OCI-LY7 (cell line): ENCODE measurements at regions not wholly inside any gene's neighbourhood (a gene's known extent, or its start where the extent isn't known, plus 50 kb on each side); places are given as distances from the start of the nearest gene placed in this dataset.
A peak's percentile ranks its signal among the peaks of the same experiment; 100 is the strongest.

ENCODE experiments used
- BruUV-seq: library from RNA; stranded (reverse); fragments of 400-500 nt; replicated peaks from 2 replicates; lab custom pipeline; 2021; lab: Mats Ljungman, UMichigan
- CTCF ChIA-PET: fragments of 300-600 bp; sonication (Branson Sonifier 250); formaldehyde crosslinking; loops from one replicate; lab custom pipeline; 2022; ENCODE audit warnings: antibody characterized with exemption; ENCODE audit not compliant: unreplicated experiment; lab: Charles Lee
- POLR2A ChIA-PET: fragments of 300-600 bp; sonication (Branson Sonifier 250); formaldehyde crosslinking; loops from one replicate; lab custom pipeline; 2022; ENCODE audit warnings: antibody characterized with exemption; lab: Charles Lee
- DNase-seq: peaks from one replicate; pipeline ENCODE4 v3.0.0-alpha.2; 2015; ENCODE audit warnings: low spot score
- H2AFZ ChIP-seq: fragments of 200-600 bp; sonication (generic), shearing (Covaris generic); 2 replicates; pipeline ENCODE4 v1.6.1; 2014; ENCODE audit warnings: mild to moderate bottlenecking, antibody characterized with exemption, low read length, moderate library complexity
- H3K27ac ChIP-seq: fragments of 200-600 bp; sonication (generic); 2 replicates; pipeline ENCODE4 v1.5.1; 2014; ENCODE audit warnings: mixed run types, low read depth, mild to moderate bottlenecking, moderate library complexity, low read length, inconsistent platforms; ENCODE audit not compliant: poor library complexity, severe bottlenecking
- H3K36me3 ChIP-seq: fragments of 200-600 bp; sonication (generic); 2 replicates; pipeline ENCODE4 v1.6.1; 2014; ENCODE audit warnings: mild to moderate bottlenecking, antibody characterized with exemption, low read length, moderate library complexity, mixed read lengths; ENCODE audit not compliant: insufficient read depth
- H3K4me1 ChIP-seq: fragments of 200-600 bp; sonication (generic); 2 replicates; pipeline ENCODE4 v1.5.1; 2014; ENCODE audit warnings: mild to moderate bottlenecking, low read length; ENCODE audit not compliant: insufficient read depth, poor library complexity, severe bottlenecking
- H3K4me2 ChIP-seq: fragments of 200-600 bp; sonication (generic); 2 replicates; pipeline ENCODE4 v1.6.1; 2014; ENCODE audit warnings: mild to moderate bottlenecking, low read length
- H3K4me3 ChIP-seq: fragments of 200-600 bp; sonication (generic); 2 replicates; pipeline ENCODE4 v1.5.1; 2014; ENCODE audit warnings: mild to moderate bottlenecking, low read depth, low read length; ENCODE audit not compliant: poor library complexity, severe bottlenecking
- H3K79me2 ChIP-seq: fragments of 200-600 bp; sonication (generic); 2 replicates; pipeline ENCODE4 v1.6.1; 2016; ENCODE audit warnings: low read depth, mild to moderate bottlenecking, low read length, moderate library complexity, mixed read lengths; ENCODE audit not compliant: insufficient read depth
- H3K9me2 ChIP-seq: fragments of 200-600 bp; sonication (generic); 2 replicates; pipeline ENCODE4 v1.6.1; 2016; ENCODE audit warnings: mild to moderate bottlenecking, low read length, mixed read lengths; ENCODE audit not compliant: insufficient read depth
- H3K9me3 ChIP-seq: fragments of 200-600 bp; sonication (generic); 2 replicates; pipeline ENCODE4 v1.6.1; 2014; ENCODE audit warnings: mild to moderate bottlenecking, mixed run types, low read length, mixed read lengths
- H4K20me1 ChIP-seq: fragments of 200-600 bp; sonication (generic); 2 replicates; pipeline ENCODE4 v1.6.1; 2014; ENCODE audit warnings: mild to moderate bottlenecking, antibody characterized with exemption, low read length, moderate library complexity, mixed read lengths; ENCODE audit not compliant: insufficient read depth
- EZH2phosphoT487 ChIP-seq: fragments of 200-600 bp; sonication (generic); IDR thresholded peaks from 2 replicates; pipeline ENCODE4 v1.6.1; 2018; ENCODE audit warnings: low read depth, borderline replicate concordance, mild to moderate bottlenecking, mixed run types, antibody characterized with exemption, low read length, moderate library complexity, mixed read lengths
- intact Hi-C: fragments of 100-400 bp; cut with micrococcal nuclease; formaldehyde crosslinking; loops from one replicate; pipeline ENCODE4 v1.10.0; 2022; ENCODE audit not compliant: unreplicated experiment
- TF ChIP-seq, protein P1 (sequence below): fragments of 200-600 bp; sonication (generic); conservative IDR thresholded peaks from 2 replicates; pipeline ENCODE4 v1.5.1; 2014; ENCODE audit warnings: mild to moderate bottlenecking, antibody characterized with exemption, low read length, moderate library complexity, mixed read lengths

GRCh38 chrX:26789751-26790150, 573.8 kb downstream of the MAGEB5 start:
- POLR2A ChIA-PET = interaction anchor here (0.5 kb wide), 1 partner anchor 129 kb away, joined by 3 read pairs; no protein-coding TSS in a partner anchor
- Histone ChIP-seq H2AFZ (no peak overlapping the region), H3K9me2 (no peaks in the 10 kb centered on the region), H3K27ac (no peak overlapping the region), H3K9me3 (no peaks in the 10 kb centered on the region), H3K4me1 (no peaks in the 10 kb centered on the region), H3K79me2 (no peaks in the 10 kb centered on the region), H3K4me3 (no peak overlapping the region), H4K20me1 (no peaks in the 10 kb centered on the region), H3K4me2 (no peak overlapping the region), H3K36me3 (no peaks in the 10 kb centered on the region)
- BruUV-seq = no TSS peak
- DNase-seq = no peak
- intact Hi-C loops = loop anchor here (10.0 kb wide), 1 partner anchor 125 kb away; no protein-coding TSS in a partner anchor
- CTCF ChIA-PET = no interaction called here
- TF ChIP-seq, protein P1, sequence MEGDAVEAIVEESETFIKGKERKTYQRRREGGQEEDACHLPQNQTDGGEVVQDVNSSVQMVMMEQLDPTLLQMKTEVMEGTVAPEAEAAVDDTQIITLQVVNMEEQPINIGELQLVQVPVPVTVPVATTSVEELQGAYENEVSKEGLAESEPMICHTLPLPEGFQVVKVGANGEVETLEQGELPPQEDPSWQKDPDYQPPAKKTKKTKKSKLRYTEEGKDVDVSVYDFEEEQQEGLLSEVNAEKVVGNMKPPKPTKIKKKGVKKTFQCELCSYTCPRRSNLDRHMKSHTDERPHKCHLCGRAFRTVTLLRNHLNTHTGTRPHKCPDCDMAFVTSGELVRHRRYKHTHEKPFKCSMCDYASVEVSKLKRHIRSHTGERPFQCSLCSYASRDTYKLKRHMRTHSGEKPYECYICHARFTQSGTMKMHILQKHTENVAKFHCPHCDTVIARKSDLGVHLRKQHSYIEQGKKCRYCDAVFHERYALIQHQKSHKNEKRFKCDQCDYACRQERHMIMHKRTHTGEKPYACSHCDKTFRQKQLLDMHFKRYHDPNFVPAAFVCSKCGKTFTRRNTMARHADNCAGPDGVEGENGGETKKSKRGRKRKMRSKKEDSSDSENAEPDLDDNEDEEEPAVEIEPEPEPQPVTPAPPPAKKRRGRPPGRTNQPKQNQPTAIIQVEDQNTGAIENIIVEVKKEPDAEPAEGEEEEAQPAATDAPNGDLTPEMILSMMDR = no peak

DNA sequence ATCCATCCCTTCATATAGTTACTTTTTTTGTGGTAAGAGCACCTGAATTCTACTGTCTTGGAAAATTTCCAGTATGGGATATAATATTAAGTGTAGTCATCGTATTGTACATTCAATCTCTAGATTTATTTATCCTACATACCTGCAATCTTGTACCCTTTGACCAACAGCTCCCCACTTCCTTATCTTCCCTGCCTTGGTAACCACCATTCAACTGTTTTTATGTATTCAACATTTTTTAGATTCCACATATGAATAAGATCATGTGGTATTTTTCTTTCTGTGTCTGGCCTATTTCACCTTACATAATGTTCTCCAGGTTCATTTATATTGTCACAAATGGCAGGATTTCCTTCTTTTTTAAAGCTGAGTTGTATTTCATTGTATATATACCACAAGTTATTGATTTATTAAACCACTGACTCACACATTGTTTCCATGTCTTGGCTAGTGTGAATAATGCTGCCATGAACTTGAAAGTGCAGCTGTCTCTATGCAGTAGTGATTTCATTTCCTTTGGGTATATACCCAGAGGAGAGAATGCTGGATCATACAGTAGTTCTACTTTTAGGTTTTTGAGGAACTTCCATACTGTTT, 572.5 kb downstream of the MAGEB5 start:
- POLR2A ChIA-PET = no interaction called here
- Histone ChIP-seq H4K20me1 (no peaks in the 10 kb centered on the region), H3K4me2 (no peak overlapping the region), H3K4me3 (no peak overlapping the region), H3K36me3 (no peaks in the 10 kb centered on the region), H3K27ac (no peak overlapping the region), H2AFZ (no peak overlapping the region), H3K9me2 (no peaks in the 10 kb centered on the region), H3K9me3 (no peaks in the 10 kb centered on the region), H3K79me2 (no peaks in the 10 kb centered on the region), H3K4me1 (no peaks in the 10 kb centered on the region)
- CTCF ChIA-PET = no interaction called here
- TF ChIP-seq EZH2phosphoT487 = no peak
- TF ChIP-seq, protein P1 = no peak
- no TSS peak for BruUV-seq
- no peak for DNase-seq
- intact Hi-C loops = loop anchor here (10.0 kb wide), 1 partner anchor 126 kb away; no protein-coding TSS in a partner anchor

- Histone ChIP-seq H3K4me2 (no peak overlapping the region), H3K36me3 (no peaks in the 10 kb centered on the region), H2AFZ (no peak overlapping the region), H3K27ac (no peak overlapping the region), H4K20me1 (no peaks in the 10 kb centered on the region), H3K4me3 (no peak overlapping the region), H3K9me2 (no peaks in the 10 kb centered on the region), H3K9me3 (no peaks in the 10 kb centered on the region; the same call in 1 of the 2 replicates), H3K79me2 (no peaks in the 10 kb centered on the region), H3K4me1 (no peaks in the 10 kb centered on the region)
- CTCF ChIA-PET = no interaction called here
- intact Hi-C loops = loop anchor here (2.0 to 10.0 kb wide), 2 partner anchors 131 to 403 kb away; no protein-coding TSS in a partner anchor
- peak; percentile 62 for DNase-seq
- TF ChIP-seq, protein P1 = peak; percentile 73
- TF ChIP-seq EZH2phosphoT487 = no peak
- no TSS peak for BruUV-seq
- POLR2A ChIA-PET = no interaction called here
Measured at GRCh38 chrX:26783512-26784225, 567.7 kb downstream of the MAGEB5 start.
